ENCODE measurements at regions not wholly inside any gene's neighbourhood (a gene's known extent, or its start where the extent isn't known, plus 50 kb on each side); places are given as distances from the start of the nearest gene placed in this dataset.

DNA sequence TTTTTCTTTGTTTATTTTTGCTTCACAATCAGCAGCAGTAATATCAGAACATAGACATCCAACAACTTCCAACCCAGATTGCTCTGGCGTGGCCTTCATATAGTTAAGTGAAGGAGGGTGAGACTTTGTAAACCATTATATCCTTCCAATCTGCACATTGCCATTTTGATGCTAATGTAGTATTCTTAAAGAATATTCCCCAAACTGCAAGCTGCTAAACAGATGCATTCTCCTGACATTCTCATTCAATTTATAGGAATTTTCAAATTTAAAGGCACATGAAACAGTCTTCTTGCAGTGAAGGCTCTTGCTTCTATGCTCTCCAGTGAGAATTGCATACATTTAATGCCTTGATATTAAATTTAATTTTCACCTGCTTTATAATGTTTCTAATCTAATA is 181.2 kb upstream of the EDIL3 start:
- TF ChIP-seq EP300 (IDR thresholded peaks at IDR 0.05) (no peak), POLR2AphosphoS5 (IDR thresholded peaks at IDR 0.05) (no peak)

Data from esophagus muscularis mucosa (tissue), 3 donors.